PC-3 (cell line): ENCODE measurements at regions not wholly inside any gene's neighbourhood (a gene's known extent, or its start where the extent isn't known, plus 50 kb on each side); places are given as distances from the start of the nearest gene placed in this dataset.
A peak's percentile ranks its signal among the peaks of the same experiment; 100 is the strongest.

Experiments
- ATAC-seq: fragments of 200-7000 bp; cut with Tn5 transposase; 2 replicates; pipeline ENCODE4 v1.9.1; 2020; ENCODE audit warnings: mild to moderate bottlenecking, moderate library complexity
- BruUV-seq: library from RNA; stranded (reverse); fragments of 400-500 nt; replicated peaks from 2 replicates; lab custom pipeline; 2021; lab: Mats Ljungman, UMichigan
- CTCF ChIA-PET: fragments of 300-600 bp; sonication (Branson Sonifier 250); formaldehyde crosslinking; loops from one replicate; lab custom pipeline; 2022; ENCODE audit warnings: antibody characterized with exemption; lab: Charles Lee
- POLR2A ChIA-PET: fragments of 300-600 bp; sonication (Branson Sonifier 250); formaldehyde crosslinking; loops from one replicate; lab custom pipeline; 2022; ENCODE audit warnings: antibody characterized with exemption; ENCODE audit not compliant: unreplicated experiment; lab: Charles Lee
- DNase-seq: peaks from one replicate; pipeline ENCODE4 v3.0.0-alpha.2; 2015
- H2AFZ ChIP-seq: fragments of 300-600 bp; sonication (generic); 2 replicates; pipeline ENCODE4 v1.6.0; 2016; ENCODE audit warnings: antibody characterized with exemption, low read length
- H3F3A ChIP-seq: fragments of 300-600 bp; sonication (generic); one replicate; pipeline ENCODE4 v1.6.0; 2017; ENCODE audit warnings: antibody characterized with exemption, low read length, control low read depth, mild to moderate bottlenecking; ENCODE audit not compliant: unreplicated experiment
- H3K27ac ChIP-seq: fragments of 300-600 bp; sonication (generic); 2 replicates; pipeline ENCODE4 v1.5.1; 2016; ENCODE audit warnings: mild to moderate bottlenecking, low read length
- H3K27me3 ChIP-seq: fragments of 300-600 bp; sonication (generic); 2 replicates; pipeline ENCODE4 v1.6.1; 2016; ENCODE audit warnings: low read length, mixed read lengths
- H3K36me3 ChIP-seq: fragments of 300-600 bp; sonication (generic); 2 replicates; pipeline ENCODE4 v1.6.1; 2016; ENCODE audit warnings: low read depth, mixed run types, low read length, mixed read lengths
- H3K4me1 ChIP-seq: fragments of 300-600 bp; sonication (generic); 2 replicates; pipeline ENCODE4 v1.5.1; 2016; ENCODE audit warnings: low read length; ENCODE audit not compliant: insufficient read depth
- H3K4me2 ChIP-seq: fragments of 300-600 bp; sonication (generic); 2 replicates; pipeline ENCODE4 v1.6.0; 2016; ENCODE audit warnings: low read length
- H3K4me3 ChIP-seq: fragments of 300-600 bp; sonication (generic); 2 replicates; pipeline ENCODE4 v1.5.1; 2016; ENCODE audit warnings: mild to moderate bottlenecking, low read length, mixed read lengths
- H3K79me2 ChIP-seq: fragments of 300-600 bp; sonication (generic); 2 replicates; pipeline ENCODE4 v1.6.1; 2017; ENCODE audit warnings: low read length, mixed read lengths
- H3K9ac ChIP-seq: fragments of 300-600 bp; sonication (generic); 2 replicates; pipeline ENCODE4 v1.6.0; 2016; ENCODE audit warnings: mild to moderate bottlenecking, low read length
- H3K9me2 ChIP-seq: fragments of 300-600 bp; sonication (generic); replicated peaks from 2 replicates; pipeline ENCODE4 v1.6.1; 2016; ENCODE audit warnings: mixed run types, low read length, mixed read lengths
- H3K9me3 ChIP-seq: fragments of 300-600 bp; sonication (generic); 2 replicates; pipeline ENCODE4 v1.6.1; 2016; ENCODE audit warnings: low read length, mixed read lengths
- H4K20me1 ChIP-seq: fragments of 300-600 bp; sonication (generic); 2 replicates; pipeline ENCODE4 v1.6.1; 2016; ENCODE audit warnings: low read length, mixed read lengths
- CTCF ChIP-seq: fragments of 300-600 bp; sonication (generic); conservative IDR thresholded peaks from 2 replicates; pipeline ENCODE4 v1.5.1; 2017; ENCODE audit warnings: antibody characterized with exemption, low read depth, mild to moderate bottlenecking, low read length
- EZH2 ChIP-seq: fragments of 300-600 bp; sonication (generic); IDR thresholded peaks from one replicate; pipeline ENCODE4 v1.6.1; 2017; ENCODE audit warnings: antibody characterized with exemption, mild to moderate bottlenecking, low read length; ENCODE audit not compliant: unreplicated experiment
- EZH2phosphoT487 ChIP-seq: fragments of 300-600 bp; sonication (generic); IDR thresholded peaks from 2 replicates; pipeline ENCODE4 v1.6.1; 2018; ENCODE audit warnings: mild to moderate bottlenecking, antibody characterized with exemption, low read length, borderline replicate concordance
- intact Hi-C: fragments of 100-400 bp; cut with micrococcal nuclease; formaldehyde crosslinking; loops from 2 replicates; pipeline ENCODE4 v1.9.0; 2023

GRCh38 chr7:131164025-131164925 lies 163.4 kb upstream of the MKLN1 start:
- DNase-seq: peak; percentile 91
- H3K27me3 ChIP-seq: no peaks in the 10 kb centered on the region
- peak overlapping the region; percentile 34; the same call in 1 of the 2 replicates for H3K4me3 ChIP-seq
- peak overlapping the region; percentile 18 for H2AFZ ChIP-seq
- no peaks in the 10 kb centered on the region for H3K79me2 ChIP-seq
- H3K4me2 ChIP-seq: peak overlapping the region; percentile 59
- POLR2A ChIA-PET: interaction anchor here (0.5 to 1.7 kb wide), 7 partner anchors 9 to 256 kb away, joined by 3 to 18 read pairs (median 4); no protein-coding TSS in a partner anchor
- intact Hi-C loops: loop anchor here (1.0 to 10.0 kb wide), 4 partner anchors 19 to 161 kb away; partner anchors contain the start of gene MKLN1
- H3K27ac ChIP-seq: peak overlapping the region; percentile 84
- H3K4me1 ChIP-seq: peaks cover 37% of the 10 kb centered on the region
- H3F3A ChIP-seq: peaks cover 4% of the 10 kb centered on the region
- H3K36me3 ChIP-seq: no peaks in the 10 kb centered on the region
- no peaks in the 10 kb centered on the region for H3K9me3 ChIP-seq
- peak; percentile 91 for ATAC-seq
- H3K9ac ChIP-seq: peak overlapping the region; percentile 71
- CTCF ChIA-PET: interaction anchor here (0.6 to 1.3 kb wide), 7 partner anchors 24 to 1271 kb away, joined by 3 to 9 read pairs (median 5); no protein-coding TSS in a partner anchor
- no peak for TF ChIP-seq EZH2
- TF ChIP-seq EZH2phosphoT487: no peak
- no peak for TF ChIP-seq CTCF
- no peaks in the 10 kb centered on the region for H4K20me1 ChIP-seq
- no peaks in the 10 kb centered on the region for H3K9me2 ChIP-seq
- BruUV-seq: TSS peak; percentile 71

DNA sequence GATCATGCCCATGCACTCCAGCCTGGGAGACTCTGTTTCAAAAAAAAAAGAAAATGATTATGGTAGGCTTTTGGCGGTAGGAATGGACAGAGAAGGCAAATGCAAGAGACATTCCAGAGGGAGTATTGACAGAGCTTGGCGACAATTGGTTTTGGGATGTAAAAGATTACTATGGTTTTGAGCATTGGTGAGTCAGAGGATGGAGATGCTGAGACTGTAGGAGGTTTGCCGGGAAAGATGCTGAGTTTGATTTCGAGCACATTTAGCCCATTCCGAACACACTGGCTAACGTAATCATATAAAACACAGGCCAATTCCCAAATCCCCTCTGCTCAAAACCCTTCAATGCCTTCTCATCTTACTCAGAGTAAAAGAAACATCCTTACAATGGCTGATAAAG lies 161.6 kb upstream of the MKLN1 start:
- Histone ChIP-seq H3K4me2 (no peak overlapping the region), H3K36me3 (no peaks in the 10 kb centered on the region), H4K20me1 (no peaks in the 10 kb centered on the region), H3K9me3 (no peaks in the 10 kb centered on the region), H3K79me2 (no peaks in the 10 kb centered on the region), H3K4me1 (peaks cover 31% of the 10 kb centered on the region), H2AFZ (no peak overlapping the region), H3K9ac (no peak overlapping the region), H3K27me3 (no peaks in the 10 kb centered on the region), H3K27ac (no peak overlapping the region), H3K4me3 (no peak overlapping the region), H3K9me2 (no peaks in the 10 kb centered on the region), H3F3A (peaks cover 4% of the 10 kb centered on the region)
- BruUV-seq: no TSS peak
- intact Hi-C loops: loop anchor here (10.0 kb wide), 1 partner anchor 159 kb away; the partner anchor contains the start of gene MKLN1
- no peak for ATAC-seq
- ChIA-PET POLR2A (no interaction called here), CTCF (no interaction called here)
- TF ChIP-seq EZH2: no peak
- TF ChIP-seq EZH2phosphoT487: no peak
- TF ChIP-seq CTCF: no peak
- peak; percentile 10 for DNase-seq
